ENCODE measurements at regions not wholly inside any gene's neighbourhood (a gene's known extent, or its start where the extent isn't known, plus 50 kb on each side); places are given as distances from the start of the nearest gene placed in this dataset.
"Not testable (repeated sequence)": the region's sequence is repeated elsewhere in the genome, so short reads cannot be mapped to it uniquely, and the experiment has no call there.

DNA sequence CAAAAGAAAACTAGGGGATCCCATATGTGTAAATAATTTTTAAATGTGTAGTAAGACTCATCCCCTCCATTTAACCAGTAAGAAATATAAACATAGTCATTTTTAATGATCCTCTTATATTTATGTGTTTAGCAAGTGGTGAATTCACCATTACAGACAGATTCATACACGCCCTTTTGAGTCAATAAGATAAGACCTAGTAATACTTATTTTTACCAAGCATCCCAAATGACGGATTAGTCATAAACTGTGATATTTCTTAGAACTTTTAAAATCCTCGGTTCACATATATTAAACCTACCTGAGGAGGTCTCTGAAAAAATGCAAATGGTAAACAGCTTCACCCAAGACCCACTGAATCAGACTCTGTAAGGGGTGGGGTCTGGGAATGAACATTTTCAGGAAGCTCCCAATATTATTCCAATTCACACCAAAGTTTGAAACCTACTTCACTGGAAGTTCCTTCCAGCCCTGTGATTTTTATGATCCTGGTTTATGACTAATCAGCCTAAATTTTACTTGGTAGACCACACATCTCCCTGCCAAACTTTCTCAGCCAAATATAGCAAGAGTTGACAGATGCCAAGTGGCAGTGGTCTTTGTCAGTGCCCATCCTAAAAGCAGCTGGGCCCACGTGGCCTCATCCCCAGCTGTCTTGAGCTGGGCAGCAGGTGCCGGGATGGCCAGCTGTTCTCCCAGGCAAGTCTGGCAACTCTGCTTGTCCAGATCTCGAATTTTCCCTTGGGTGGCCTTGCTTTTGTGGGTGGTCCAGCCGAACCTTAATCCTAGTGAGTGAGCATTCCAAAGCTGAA, 559.0 kb upstream of the RGMB start:
- no peaks in the 10 kb centered on the region for H3K4me1 ChIP-seq
- TF ChIP-seq, protein P1, sequence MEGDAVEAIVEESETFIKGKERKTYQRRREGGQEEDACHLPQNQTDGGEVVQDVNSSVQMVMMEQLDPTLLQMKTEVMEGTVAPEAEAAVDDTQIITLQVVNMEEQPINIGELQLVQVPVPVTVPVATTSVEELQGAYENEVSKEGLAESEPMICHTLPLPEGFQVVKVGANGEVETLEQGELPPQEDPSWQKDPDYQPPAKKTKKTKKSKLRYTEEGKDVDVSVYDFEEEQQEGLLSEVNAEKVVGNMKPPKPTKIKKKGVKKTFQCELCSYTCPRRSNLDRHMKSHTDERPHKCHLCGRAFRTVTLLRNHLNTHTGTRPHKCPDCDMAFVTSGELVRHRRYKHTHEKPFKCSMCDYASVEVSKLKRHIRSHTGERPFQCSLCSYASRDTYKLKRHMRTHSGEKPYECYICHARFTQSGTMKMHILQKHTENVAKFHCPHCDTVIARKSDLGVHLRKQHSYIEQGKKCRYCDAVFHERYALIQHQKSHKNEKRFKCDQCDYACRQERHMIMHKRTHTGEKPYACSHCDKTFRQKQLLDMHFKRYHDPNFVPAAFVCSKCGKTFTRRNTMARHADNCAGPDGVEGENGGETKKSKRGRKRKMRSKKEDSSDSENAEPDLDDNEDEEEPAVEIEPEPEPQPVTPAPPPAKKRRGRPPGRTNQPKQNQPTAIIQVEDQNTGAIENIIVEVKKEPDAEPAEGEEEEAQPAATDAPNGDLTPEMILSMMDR (IDR thresholded peaks at IDR 0.05), result no peak
- TF ChIP-seq POLR2A (IDR thresholded peaks at IDR 0.05), result no peak
- no peak for TF ChIP-seq POLR2AphosphoS5 (IDR thresholded peaks at IDR 0.05)
- no peaks in the 10 kb centered on the region for H3K9me3 ChIP-seq
- H3K4me3 ChIP-seq, result no peak overlapping the region
- H3K27me3 ChIP-seq, result no peaks in the 10 kb centered on the region
- peaks cover 7% of the 10 kb centered on the region for H3K36me3 ChIP-seq
- no peak overlapping the region for H3K27ac ChIP-seq
- intact Hi-C loops (cut with DNase I; ENCODE audit: low total_unique reads), result no loop called here
- DNase-seq (ENCODE audit: low spot score in 2 of 2), result no peak

DNA sequence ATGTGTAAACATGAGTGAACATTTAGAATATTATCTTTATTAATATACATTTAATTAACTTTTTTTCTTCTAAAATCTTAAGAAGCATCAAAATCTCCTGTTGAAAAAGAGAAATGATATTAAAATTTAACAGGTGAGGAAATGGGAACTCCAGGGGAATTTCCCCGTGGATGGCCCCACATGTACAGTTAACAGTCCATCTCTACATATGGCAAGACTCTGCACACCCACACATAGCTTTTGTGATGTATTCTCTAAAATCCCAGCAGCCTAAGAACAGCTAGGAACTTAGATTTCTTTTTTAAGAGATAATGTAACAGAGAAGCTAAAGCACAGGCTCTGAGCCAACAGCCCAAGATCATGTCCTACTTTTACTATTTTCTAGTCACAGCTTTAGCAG, 556.3 kb upstream of the RGMB start:
- Histone ChIP-seq H3K4me1 (no peaks in the 10 kb centered on the region), H3K9me3 (no peaks in the 10 kb centered on the region), H3K4me3 (no peak overlapping the region), H3K27me3 (no peaks in the 10 kb centered on the region), H3K36me3 (peaks cover 7% of the 10 kb centered on the region), H3K27ac (no peak overlapping the region)
- intact Hi-C loops (cut with DNase I; ENCODE audit: low total_unique reads), result no loop called here
- no peak for DNase-seq (ENCODE audit: low spot score in 2 of 2)
- TF ChIP-seq, protein P1 (IDR thresholded peaks at IDR 0.05), result no peak
- TF ChIP-seq POLR2AphosphoS5 (IDR thresholded peaks at IDR 0.05) (no peak), POLR2A (IDR thresholded peaks at IDR 0.05) (no peak)

DNA sequence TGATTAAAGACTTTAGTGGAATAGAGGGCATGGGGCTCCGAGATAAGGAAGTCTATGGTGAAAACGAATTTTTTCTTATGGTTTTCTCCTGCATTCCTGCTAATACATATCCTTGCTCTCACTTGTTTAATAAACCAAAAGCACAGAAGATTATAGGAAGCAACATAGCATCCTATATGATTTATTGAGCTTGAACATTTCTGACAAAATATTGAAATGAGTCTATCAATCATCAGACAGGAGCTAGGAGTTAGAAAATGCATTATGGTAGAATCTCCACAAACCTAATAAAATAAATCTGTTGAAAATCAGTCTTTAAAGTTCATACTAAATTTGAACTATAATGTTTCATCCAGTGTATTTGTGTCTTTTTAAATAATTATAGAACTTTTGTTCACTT, 554.6 kb upstream of the RGMB start:
- no peaks in the 10 kb centered on the region for H3K4me1 ChIP-seq
- intact Hi-C loops (cut with DNase I; ENCODE audit: low total_unique reads), result no loop called here
- no peaks in the 10 kb centered on the region for H3K9me3 ChIP-seq
- TF ChIP-seq, protein P1 (IDR thresholded peaks at IDR 0.05), result no peak
- TF ChIP-seq POLR2A (IDR thresholded peaks at IDR 0.05), result no peak
- H3K4me3 ChIP-seq, result no peak overlapping the region
- DNase-seq (ENCODE audit: low spot score in 2 of 2), result no peak
- H3K27me3 ChIP-seq, result no peaks in the 10 kb centered on the region
- H3K36me3 ChIP-seq, result peaks cover 7% of the 10 kb centered on the region
- no peak overlapping the region for H3K27ac ChIP-seq

DNA sequence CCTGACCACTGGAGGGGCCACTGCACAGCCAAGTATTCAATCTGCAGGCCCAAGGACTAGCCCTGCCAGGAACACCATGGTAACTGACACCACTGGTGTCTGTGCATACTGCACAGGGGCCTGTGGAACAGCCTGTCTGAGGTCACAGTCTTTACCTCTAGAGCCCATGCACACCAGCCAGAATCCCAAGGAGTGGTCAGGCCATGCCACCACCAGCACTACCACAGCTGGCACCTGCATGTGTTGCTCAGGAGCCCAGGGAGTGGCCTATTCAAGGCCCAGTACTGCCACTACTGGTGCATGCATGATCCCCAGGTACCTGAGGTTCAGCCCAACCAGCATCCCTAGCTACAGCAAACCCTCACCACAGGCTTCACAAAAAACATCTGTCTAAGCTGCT, 546.0 kb upstream of the RGMB start:
- intact Hi-C loops (cut with DNase I; ENCODE audit: low total_unique reads), result no loop called here
- Histone ChIP-seq H3K9me3 (peaks cover 15 to 41% of the 10 kb centered on the region in 2 donors), H3K27ac (no peak overlapping the region), H3K4me3 (no peak overlapping the region), H3K27me3 (no peaks in the 10 kb centered on the region), H3K4me1 (no peaks in the 10 kb centered on the region), H3K36me3 (no peaks in the 10 kb centered on the region)
- no peak for TF ChIP-seq POLR2A (IDR thresholded peaks at IDR 0.05)
- no peak for TF ChIP-seq POLR2AphosphoS5 (IDR thresholded peaks at IDR 0.05)
- TF ChIP-seq, protein P1 (IDR thresholded peaks at IDR 0.05), result no peak
- no peak for DNase-seq (ENCODE audit: low spot score in 2 of 2)

DNA sequence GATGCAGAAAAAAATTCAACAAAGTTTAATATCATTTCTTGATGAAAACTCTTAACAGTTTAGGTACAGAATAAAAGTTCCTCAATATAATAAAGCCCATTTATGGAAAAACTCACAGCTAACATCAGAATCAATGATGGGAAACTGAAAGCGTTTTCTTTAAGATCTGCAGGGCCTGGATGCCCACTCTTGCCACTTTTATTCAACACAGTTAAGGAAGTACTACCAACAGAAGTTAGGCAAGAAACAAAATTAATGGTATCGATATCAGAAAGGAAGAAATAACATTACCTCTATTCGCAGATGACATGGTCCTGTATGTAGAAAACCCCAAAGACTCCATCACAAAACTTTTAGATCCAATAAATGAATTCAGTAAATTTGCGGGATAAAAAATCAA, 542.4 kb upstream of the RGMB start:
- peaks cover 14 to 42% of the 10 kb centered on the region in 2 donors for H3K9me3 ChIP-seq
- H3K27me3 ChIP-seq, result no peaks in the 10 kb centered on the region
- H3K27ac ChIP-seq, result no peak overlapping the region
- no peak for DNase-seq (ENCODE audit: low spot score in 2 of 2)
- H3K4me1 ChIP-seq, result no peaks in the 10 kb centered on the region
- H3K36me3 ChIP-seq, result no peaks in the 10 kb centered on the region
- intact Hi-C loops (cut with DNase I; ENCODE audit: low total_unique reads), result no loop called here
- H3K4me3 ChIP-seq, result no peak overlapping the region
- no peak for TF ChIP-seq POLR2A (IDR thresholded peaks at IDR 0.05)
- TF ChIP-seq, protein P1 (IDR thresholded peaks at IDR 0.05), result no peak
- no peak for TF ChIP-seq POLR2AphosphoS5 (IDR thresholded peaks at IDR 0.05)

DNA sequence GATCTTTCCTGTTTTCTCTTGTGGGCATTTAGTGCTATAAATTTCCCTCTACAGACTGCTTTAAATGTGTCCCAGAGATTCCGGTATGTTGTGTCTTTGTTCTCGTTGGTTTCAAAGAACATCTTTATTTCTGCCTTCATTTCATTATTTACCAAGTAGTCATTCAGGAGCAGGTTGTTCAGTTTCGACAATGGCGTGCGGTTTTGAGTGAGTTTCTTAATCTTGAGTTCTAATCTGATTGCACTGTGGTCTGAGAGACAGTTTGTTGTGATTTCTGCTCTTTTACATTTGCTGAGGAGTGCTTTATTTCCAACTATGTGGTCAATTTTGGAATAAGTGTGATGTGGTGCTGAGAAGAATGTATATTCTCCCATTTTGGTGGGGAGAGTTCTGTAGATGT, 535.7 kb upstream of the RGMB start:
- intact Hi-C loops (cut with DNase I; ENCODE audit: low total_unique reads); H3K27me3 ChIP-seq; DNase-seq (ENCODE audit: low spot score in 2 of 2); H3K4me3 ChIP-seq; H3K27ac ChIP-seq; H3K36me3 ChIP-seq; H3K4me1 ChIP-seq: not testable (repeated sequence)
- peaks cover 7 to 24% of the 10 kb centered on the region in 2 donors for H3K9me3 ChIP-seq
